Prostate gland (tissue), 2 donors: ENCODE measurements at regions not wholly inside any gene's neighbourhood (a gene's known extent, or its start where the extent isn't known, plus 50 kb on each side); places are given as distances from the start of the nearest gene placed in this dataset.

Source experiments
- CTCF ChIP-seq, 4 experiments: fragments of 200-600 bp in 2 of 4; fragments of 450-650 bp in 2 of 4; sonication (generic) in 2 of 4; IDR thresholded peaks; 1 replicate in 3 of 4; 2 replicates in 1 of 4; pipeline ENCODE4 v1.5.1; 2016 to 2019; ENCODE audit warnings: antibody characterized with exemption in 4 of 4, mild to moderate bottlenecking in 2 of 4, moderate library complexity in 2 of 4
- POLR2A ChIP-seq: fragments of 450-650 bp; IDR thresholded peaks from one replicate; pipeline ENCODE4 v1.6.1; 2016; ENCODE audit warnings: antibody characterized with exemption, mild to moderate bottlenecking

- TF ChIP-seq CTCF (IDR thresholded peaks at IDR 0.05) (no peak), POLR2A (no peak)
Measured at GRCh38 chr7:10075866-10076265, 897.8 kb upstream of the PHF14 start.
